ENCODE measurements at regions not wholly inside any gene's neighbourhood (a gene's known extent, or its start where the extent isn't known, plus 50 kb on each side); places are given as distances from the start of the nearest gene placed in this dataset.

- no peaks in the 10 kb centered on the region for H3K9me3 ChIP-seq
- 88% methylated on average over 2 of the region's 2 CpGs for WGBS
- no peak overlapping the region for H3K4me3 ChIP-seq
- H3K27ac ChIP-seq, result no peak overlapping the region
- no peak for TF ChIP-seq EP300 (IDR thresholded peaks at IDR 0.05)
- no peak for TF ChIP-seq POLR2AphosphoS5 (IDR thresholded peaks at IDR 0.05)
- no peak for TF ChIP-seq CTCF (IDR thresholded peaks at IDR 0.05)
- TF ChIP-seq POLR2A (IDR thresholded peaks at IDR 0.05), result no peak
- H3K36me3 ChIP-seq, result no peaks in the 10 kb centered on the region
- H3K4me1 ChIP-seq, result no peaks in the 10 kb centered on the region
- DNase-seq (ENCODE audit: low spot score in 2 of 2), result no peak
- H3K27me3 ChIP-seq, result peaks cover 3% of the 10 kb centered on the region
Measured at GRCh38 chr15:96223939-96224338, 106.6 kb upstream of the NR2F2 start.

GRCh38 chr15:96225642-96226259 lies 104.7 kb upstream of the NR2F2 start:
- no peaks in the 10 kb centered on the region for H3K9me3 ChIP-seq

GRCh38 chr15:96230526-96231181 lies 99.8 kb upstream of the NR2F2 start:
- Histone ChIP-seq H3K27ac (no peak overlapping the region), H3K27me3 (no peaks in the 10 kb centered on the region), H3K4me3 (no peak overlapping the region), H3K36me3 (no peaks in the 10 kb centered on the region), H3K4me1 (peaks cover 14% of the 10 kb centered on the region), H3K9me3 (no peaks in the 10 kb centered on the region)
- WGBS, result 64% methylated on average over 3 of the region's 3 CpGs
- no peak for DNase-seq (ENCODE audit: low spot score in 2 of 2)
- no peak for TF ChIP-seq CTCF (IDR thresholded peaks at IDR 0.05)
- TF ChIP-seq EP300 (IDR thresholded peaks at IDR 0.05), result no peak
- TF ChIP-seq POLR2A (IDR thresholded peaks at IDR 0.05), result no peak
- no peak for TF ChIP-seq POLR2AphosphoS5 (IDR thresholded peaks at IDR 0.05)

More at GRCh38 chr15:96225642-96226259, 104.7 kb upstream of the NR2F2 start:
- no peak overlapping the region for H3K4me3 ChIP-seq
- 40% methylated on average over 5 of the region's 5 CpGs for WGBS
- no peak for TF ChIP-seq EP300 (IDR thresholded peaks at IDR 0.05)
- no peak for TF ChIP-seq POLR2AphosphoS5 (IDR thresholded peaks at IDR 0.05)
- no peak for TF ChIP-seq CTCF (IDR thresholded peaks at IDR 0.05)
- no peak for TF ChIP-seq POLR2A (IDR thresholded peaks at IDR 0.05)
- peaks cover 4% of the 10 kb centered on the region for H3K4me1 ChIP-seq
- H3K27me3 ChIP-seq, result peaks cover 3% of the 10 kb centered on the region
- no peaks in the 10 kb centered on the region for H3K36me3 ChIP-seq
- DNase-seq (ENCODE audit: low spot score in 2 of 2), result no peak
- no peak overlapping the region for H3K27ac ChIP-seq

GRCh38 chr15:96232335-96232734 lies 98.2 kb upstream of the NR2F2 start:
- Histone ChIP-seq H3K4me3 (no peak overlapping the region), H3K27me3 (no peaks in the 10 kb centered on the region), H3K27ac (peak overlapping the region; percentile 24), H3K9me3 (no peaks in the 10 kb centered on the region), H3K36me3 (no peaks in the 10 kb centered on the region), H3K4me1 (peaks cover 14% of the 10 kb centered on the region)
- TF ChIP-seq POLR2A (IDR thresholded peaks at IDR 0.05) (no peak), CTCF (IDR thresholded peaks at IDR 0.05) (no peak), EP300 (IDR thresholded peaks at IDR 0.05) (no peak), POLR2AphosphoS5 (IDR thresholded peaks at IDR 0.05) (no peak)
- DNase-seq (ENCODE audit: low spot score in 2 of 2), result no peak
- 80% methylated on average over 3 of the region's 3 CpGs for WGBS

GRCh38 chr15:96234109-96234892 lies 96.2 kb upstream of the NR2F2 start:
- peaks cover 14% of the 10 kb centered on the region for H3K4me1 ChIP-seq
- no peak for TF ChIP-seq POLR2AphosphoS5 (IDR thresholded peaks at IDR 0.05)
- TF ChIP-seq CTCF (IDR thresholded peaks at IDR 0.05), result no peak
- TF ChIP-seq EP300 (IDR thresholded peaks at IDR 0.05), result no peak
- TF ChIP-seq POLR2A (IDR thresholded peaks at IDR 0.05), result no peak
- no peak overlapping the region for H3K27ac ChIP-seq
- no peaks in the 10 kb centered on the region for H3K9me3 ChIP-seq
- no peak for DNase-seq (ENCODE audit: low spot score in 2 of 2)
- H3K4me3 ChIP-seq, result no peak overlapping the region
- no peaks in the 10 kb centered on the region for H3K36me3 ChIP-seq
- 33% methylated on average over 12 of the region's 12 CpGs for WGBS
- H3K27me3 ChIP-seq, result no peaks in the 10 kb centered on the region

Data from suprapubic skin (tissue), 4 donors.